ENCODE measurements at regions not wholly inside any gene's neighbourhood (a gene's known extent, or its start where the extent isn't known, plus 50 kb on each side); places are given as distances from the start of the nearest gene placed in this dataset.

- H3K4me1 ChIP-seq (ENCODE audit: control insufficient read depth, insufficient read depth, low read length), result peaks cover 14% of the 10 kb centered on the region
- no peak overlapping the region for H3K9ac ChIP-seq (ENCODE audit: low read depth, low read length)
- H3K36me3 ChIP-seq (ENCODE audit: control insufficient read depth, insufficient read depth, low read length), result no peaks in the 10 kb centered on the region
- H3K27me3 ChIP-seq (ENCODE audit: control insufficient read depth, insufficient read depth, low read length), result peaks cover 6% of the 10 kb centered on the region
- H3K9me3 ChIP-seq (ENCODE audit: control insufficient read depth, insufficient read depth, low read length), result no peaks in the 10 kb centered on the region
- H3K4me3 ChIP-seq (ENCODE audit: low read depth, low read length), result no peak overlapping the region
Observed at GRCh38 chr2:65553504-65554074, 121.2 kb upstream of the SPRED2 start.

- Histone ChIP-seq H3K4me1 (ENCODE audit: control insufficient read depth, insufficient read depth, low read length) (no peaks in the 10 kb centered on the region), H3K9ac (ENCODE audit: low read depth, low read length) (no peak overlapping the region), H3K4me3 (ENCODE audit: low read depth, low read length) (no peak overlapping the region), H3K36me3 (ENCODE audit: control insufficient read depth, insufficient read depth, low read length) (no peaks in the 10 kb centered on the region), H3K27me3 (ENCODE audit: control insufficient read depth, insufficient read depth, low read length) (peaks cover 6% of the 10 kb centered on the region), H3K9me3 (ENCODE audit: control insufficient read depth, insufficient read depth, low read length) (no peaks in the 10 kb centered on the region)
Observed at GRCh38 chr2:65551528-65551927, 119.1 kb upstream of the SPRED2 start.

- H3K9me3 ChIP-seq (ENCODE audit: control insufficient read depth, insufficient read depth, low read length), result no peaks in the 10 kb centered on the region
- no peak overlapping the region for H3K4me3 ChIP-seq (ENCODE audit: low read depth, low read length)
- no peak overlapping the region for H3K9ac ChIP-seq (ENCODE audit: low read depth, low read length)
- H3K27me3 ChIP-seq (ENCODE audit: control insufficient read depth, insufficient read depth, low read length), result no peaks in the 10 kb centered on the region
- no peaks in the 10 kb centered on the region for H3K36me3 ChIP-seq (ENCODE audit: control insufficient read depth, insufficient read depth, low read length)
- peaks cover 2% of the 10 kb centered on the region for H3K4me1 ChIP-seq (ENCODE audit: control insufficient read depth, insufficient read depth, low read length)
Observed at GRCh38 chr2:65550246-65550645, 117.8 kb upstream of the SPRED2 start.

- H3K9ac ChIP-seq (ENCODE audit: low read depth, low read length), result no peak overlapping the region
- no peaks in the 10 kb centered on the region for H3K27me3 ChIP-seq (ENCODE audit: control insufficient read depth, insufficient read depth, low read length)
- no peaks in the 10 kb centered on the region for H3K9me3 ChIP-seq (ENCODE audit: control insufficient read depth, insufficient read depth, low read length)
- H3K4me1 ChIP-seq (ENCODE audit: control insufficient read depth, insufficient read depth, low read length), result peaks cover 2% of the 10 kb centered on the region
- H3K4me3 ChIP-seq (ENCODE audit: low read depth, low read length), result no peak overlapping the region
- no peaks in the 10 kb centered on the region for H3K36me3 ChIP-seq (ENCODE audit: control insufficient read depth, insufficient read depth, low read length)
Observed at GRCh38 chr2:65549631-65550030, 117.2 kb upstream of the SPRED2 start.

- peaks cover 2% of the 10 kb centered on the region for H3K4me1 ChIP-seq (ENCODE audit: control insufficient read depth, insufficient read depth, low read length)
- no peaks in the 10 kb centered on the region for H3K27me3 ChIP-seq (ENCODE audit: control insufficient read depth, insufficient read depth, low read length)
- no peaks in the 10 kb centered on the region for H3K36me3 ChIP-seq (ENCODE audit: control insufficient read depth, insufficient read depth, low read length)
- no peak overlapping the region for H3K4me3 ChIP-seq (ENCODE audit: low read depth, low read length)
- H3K9me3 ChIP-seq (ENCODE audit: control insufficient read depth, insufficient read depth, low read length), result no peaks in the 10 kb centered on the region
- H3K9ac ChIP-seq (ENCODE audit: low read depth, low read length), result no peak overlapping the region
Observed at GRCh38 chr2:65549257-65549627, 116.8 kb upstream of the SPRED2 start.

- H3K9ac ChIP-seq (ENCODE audit: low read depth, low read length), result no peak overlapping the region
- H3K4me1 ChIP-seq (ENCODE audit: control insufficient read depth, insufficient read depth, low read length), result peaks cover 2% of the 10 kb centered on the region
- no peaks in the 10 kb centered on the region for H3K36me3 ChIP-seq (ENCODE audit: control insufficient read depth, insufficient read depth, low read length)
- H3K4me3 ChIP-seq (ENCODE audit: low read depth, low read length), result no peak overlapping the region
- no peaks in the 10 kb centered on the region for H3K9me3 ChIP-seq (ENCODE audit: control insufficient read depth, insufficient read depth, low read length)
- no peaks in the 10 kb centered on the region for H3K27me3 ChIP-seq (ENCODE audit: control insufficient read depth, insufficient read depth, low read length)
Observed at GRCh38 chr2:65548576-65549256, 116.3 kb upstream of the SPRED2 start.

- H3K36me3 ChIP-seq (ENCODE audit: control insufficient read depth, insufficient read depth, low read length), result no peaks in the 10 kb centered on the region
- H3K27me3 ChIP-seq (ENCODE audit: control insufficient read depth, insufficient read depth, low read length), result no peaks in the 10 kb centered on the region
- H3K9ac ChIP-seq (ENCODE audit: low read depth, low read length), result no peak overlapping the region
- no peak overlapping the region for H3K4me3 ChIP-seq (ENCODE audit: low read depth, low read length)
- no peaks in the 10 kb centered on the region for H3K9me3 ChIP-seq (ENCODE audit: control insufficient read depth, insufficient read depth, low read length)
- peaks cover 2% of the 10 kb centered on the region for H3K4me1 ChIP-seq (ENCODE audit: control insufficient read depth, insufficient read depth, low read length)
Observed at GRCh38 chr2:65548064-65548463, 115.7 kb upstream of the SPRED2 start.

GRCh38 chr2:65545837-65546805 lies 113.7 kb upstream of the SPRED2 start:
- Histone ChIP-seq H3K27me3 (ENCODE audit: control insufficient read depth, insufficient read depth, low read length) (no peaks in the 10 kb centered on the region), H3K9ac (ENCODE audit: low read depth, low read length) (no peak overlapping the region), H3K4me3 (ENCODE audit: low read depth, low read length) (no peak overlapping the region), H3K4me1 (ENCODE audit: control insufficient read depth, insufficient read depth, low read length) (peaks cover 2% of the 10 kb centered on the region), H3K36me3 (ENCODE audit: control insufficient read depth, insufficient read depth, low read length) (no peaks in the 10 kb centered on the region), H3K9me3 (ENCODE audit: control insufficient read depth, insufficient read depth, low read length) (no peaks in the 10 kb centered on the region)

- H3K27me3 ChIP-seq (ENCODE audit: control insufficient read depth, insufficient read depth, low read length), result no peaks in the 10 kb centered on the region
- peaks cover 2% of the 10 kb centered on the region for H3K4me1 ChIP-seq (ENCODE audit: control insufficient read depth, insufficient read depth, low read length)
- no peaks in the 10 kb centered on the region for H3K36me3 ChIP-seq (ENCODE audit: control insufficient read depth, insufficient read depth, low read length)
- H3K9ac ChIP-seq (ENCODE audit: low read depth, low read length), result no peak overlapping the region
- H3K9me3 ChIP-seq (ENCODE audit: control insufficient read depth, insufficient read depth, low read length), result no peaks in the 10 kb centered on the region
- H3K4me3 ChIP-seq (ENCODE audit: low read depth, low read length), result no peak overlapping the region
Observed at GRCh38 chr2:65541773-65542172, 109.4 kb upstream of the SPRED2 start.

GRCh38 chr2:65539633-65540032 lies 107.2 kb upstream of the SPRED2 start:
- H3K9me3 ChIP-seq (ENCODE audit: control insufficient read depth, insufficient read depth, low read length), result no peaks in the 10 kb centered on the region
- H3K27me3 ChIP-seq (ENCODE audit: control insufficient read depth, insufficient read depth, low read length), result no peaks in the 10 kb centered on the region
- H3K4me3 ChIP-seq (ENCODE audit: low read depth, low read length), result no peak overlapping the region
- no peaks in the 10 kb centered on the region for H3K4me1 ChIP-seq (ENCODE audit: control insufficient read depth, insufficient read depth, low read length)
- no peaks in the 10 kb centered on the region for H3K36me3 ChIP-seq (ENCODE audit: control insufficient read depth, insufficient read depth, low read length)
- H3K9ac ChIP-seq (ENCODE audit: low read depth, low read length), result no peak overlapping the region

- Histone ChIP-seq H3K27me3 (ENCODE audit: control insufficient read depth, insufficient read depth, low read length) (no peaks in the 10 kb centered on the region), H3K9ac (ENCODE audit: low read depth, low read length) (no peak overlapping the region), H3K4me1 (ENCODE audit: control insufficient read depth, insufficient read depth, low read length) (no peaks in the 10 kb centered on the region), H3K4me3 (ENCODE audit: low read depth, low read length) (no peak overlapping the region), H3K9me3 (ENCODE audit: control insufficient read depth, insufficient read depth, low read length) (no peaks in the 10 kb centered on the region), H3K36me3 (ENCODE audit: control insufficient read depth, insufficient read depth, low read length) (no peaks in the 10 kb centered on the region)
Observed at GRCh38 chr2:65537651-65538385, 105.4 kb upstream of the SPRED2 start.
